Mucosa of gallbladder (tissue), 1 donor: ENCODE measurements at regions not wholly inside any gene's neighbourhood (a gene's known extent, or its start where the extent isn't known, plus 50 kb on each side); places are given as distances from the start of the nearest gene placed in this dataset.

ENCODE experiments used
- DNase-seq: peaks from one replicate; pipeline ENCODE4 v3.0.0-alpha.2; 2020; ENCODE audit warnings: low spot score
- donor health status: DM: no; HTN: no; CAD: no.

DNA sequence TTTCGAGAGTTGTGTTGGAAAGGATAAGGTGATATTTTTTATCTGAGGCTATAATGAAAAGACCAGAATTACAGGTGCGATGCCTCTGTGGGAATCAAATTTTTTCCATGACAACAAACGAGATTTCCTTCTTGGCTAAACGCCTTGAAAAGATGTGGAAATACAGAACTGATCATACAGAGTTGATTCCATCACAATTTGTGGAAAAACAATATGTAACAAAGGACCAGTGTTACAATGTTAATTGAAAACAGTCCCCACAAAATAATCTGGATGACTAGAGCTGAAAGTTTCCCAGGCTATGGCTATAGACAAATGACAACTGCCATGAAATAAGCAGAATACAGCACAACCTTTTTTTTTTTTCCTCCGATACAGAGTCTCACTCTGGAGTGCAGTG, 628.9 kb downstream of the DIAPH3 start:
- DNase-seq = no peak

DNA sequence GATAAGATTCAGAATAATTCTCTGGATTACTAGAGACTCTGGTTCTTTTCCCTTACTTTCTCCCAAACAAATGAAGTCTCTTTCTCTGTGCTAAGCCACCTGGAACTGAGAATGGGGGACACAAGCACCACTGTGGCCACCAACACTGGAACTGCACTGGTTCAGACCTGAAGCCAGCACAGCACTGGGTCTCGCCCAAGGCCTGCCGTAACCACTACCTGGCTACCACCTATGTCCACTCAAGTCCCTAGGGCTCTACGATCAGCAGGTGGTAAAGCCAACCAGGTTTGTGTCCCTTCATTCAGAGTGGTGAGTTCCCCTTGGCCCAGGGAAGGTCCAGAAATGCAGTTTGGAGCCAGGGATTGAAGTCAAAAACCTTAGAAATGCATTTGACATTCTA, 626.2 kb downstream of the DIAPH3 start:
- no peak for DNase-seq

DNA sequence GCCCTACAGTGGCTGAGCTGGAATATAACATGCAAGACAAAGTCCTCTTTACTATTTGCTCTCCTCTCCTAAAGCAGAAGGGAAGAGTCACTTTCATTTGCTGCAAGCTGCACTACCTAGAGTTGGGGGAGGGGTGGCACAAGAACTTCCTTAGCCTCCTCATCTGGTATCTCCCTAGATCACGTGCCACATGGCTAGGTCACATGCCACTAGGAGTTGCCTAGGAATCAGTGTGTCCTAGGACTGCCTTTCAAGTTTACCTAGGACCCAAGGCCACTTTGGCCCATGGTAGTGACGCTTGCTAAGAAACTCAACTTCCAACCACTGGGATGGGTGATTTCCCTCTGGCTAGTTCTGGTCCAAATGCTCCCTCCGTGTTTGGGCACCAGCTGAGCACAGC, 625.2 kb downstream of the DIAPH3 start:
- DNase-seq = no peak

DNA sequence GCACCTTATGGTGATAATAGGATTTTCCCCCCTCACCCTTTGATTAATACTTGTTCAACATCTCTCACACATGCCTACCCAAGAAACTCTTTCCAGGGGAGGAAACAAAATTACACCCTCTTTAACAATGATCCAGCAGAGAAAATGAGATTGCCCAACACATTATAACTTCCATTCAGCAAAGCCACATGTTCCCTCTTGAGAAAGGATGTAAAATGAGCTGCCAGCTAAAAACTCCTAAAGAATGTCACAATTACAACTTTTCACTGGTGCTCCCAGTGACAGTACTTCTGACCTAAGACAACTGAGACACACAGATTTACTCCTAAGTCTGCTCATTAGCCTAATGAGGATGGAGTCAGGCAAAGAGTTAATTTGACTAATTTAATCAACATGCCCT, 621.4 kb downstream of the DIAPH3 start:
- DNase-seq = no peak

DNA sequence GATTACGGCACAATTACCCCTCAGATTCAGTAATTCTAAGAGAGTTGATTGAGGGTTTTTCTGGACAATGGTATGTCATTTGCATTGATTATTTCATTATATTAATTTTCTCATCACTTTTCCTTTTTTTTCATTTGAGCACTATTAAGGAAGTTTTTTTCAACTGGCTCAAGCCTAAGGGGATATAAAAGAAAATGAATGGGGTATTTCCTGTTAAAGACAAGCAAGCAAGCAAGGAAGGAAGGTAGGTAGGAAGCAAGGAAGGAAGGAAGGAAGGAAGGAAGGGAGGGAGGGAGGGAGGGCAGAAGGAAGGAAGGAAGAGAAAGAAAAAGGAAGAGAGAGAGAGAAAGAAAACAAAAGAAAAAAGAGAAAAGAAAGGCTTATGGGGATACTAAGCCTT, 620.3 kb downstream of the DIAPH3 start:
- no peak for DNase-seq

DNA sequence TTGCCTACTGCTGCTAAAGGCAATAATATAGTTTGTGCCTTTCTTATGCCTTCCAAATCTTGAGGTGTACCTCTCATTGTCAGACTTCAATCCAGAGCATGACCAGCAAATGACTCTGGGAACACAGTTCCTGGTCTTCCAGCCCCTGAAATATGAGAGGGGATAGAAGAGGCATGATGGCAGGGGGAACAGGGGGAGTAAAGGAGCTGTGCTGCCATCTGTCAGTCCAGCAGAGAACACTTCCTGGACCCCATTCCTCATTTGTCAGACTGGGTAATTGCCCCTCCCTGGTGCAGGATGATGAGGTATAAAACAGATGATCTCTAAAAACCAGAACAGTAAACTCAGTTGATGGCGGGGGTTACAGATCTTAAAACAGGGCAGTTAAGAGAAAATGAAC, 618.7 kb downstream of the DIAPH3 start:
- no peak for DNase-seq

DNA sequence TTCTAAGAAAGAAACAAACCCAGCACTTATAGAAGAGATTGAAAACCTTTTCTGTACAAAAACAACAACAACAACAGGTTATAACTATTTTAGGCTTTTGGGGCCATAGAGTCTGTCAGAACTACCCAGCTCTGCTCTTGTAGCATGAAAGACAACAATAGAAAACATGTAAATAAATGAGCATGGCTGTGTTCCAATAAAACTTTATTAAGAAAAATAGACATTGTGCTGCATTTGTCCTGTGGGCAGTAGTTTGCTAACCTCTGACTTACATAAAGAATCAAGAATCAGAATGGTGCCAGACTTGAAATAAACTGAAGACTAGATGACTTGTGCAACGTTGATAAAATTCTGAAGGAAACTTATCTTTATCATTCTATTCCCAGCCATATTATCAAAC, 617.5 kb downstream of the DIAPH3 start:
- no peak for DNase-seq

DNA sequence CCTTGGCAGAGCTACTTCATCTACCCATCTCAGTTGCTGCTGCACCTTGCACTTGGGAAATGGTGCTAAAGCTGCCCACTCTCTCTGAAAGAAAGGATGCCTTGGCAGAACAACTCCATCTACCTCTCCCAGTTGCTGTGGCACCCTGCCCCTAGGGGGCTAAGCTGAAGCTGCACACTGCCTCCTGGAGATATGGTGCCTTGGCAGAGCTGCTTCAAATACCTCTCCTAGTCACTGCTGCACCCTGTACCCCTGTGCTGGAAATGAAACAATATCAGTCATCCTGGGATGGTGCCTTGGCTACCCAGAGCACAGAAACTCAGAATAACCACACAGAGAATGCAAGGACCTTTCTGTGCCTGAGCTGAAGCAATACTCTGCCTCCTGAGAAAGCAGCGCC, 615.8 kb downstream of the DIAPH3 start:
- no peak for DNase-seq

DNA sequence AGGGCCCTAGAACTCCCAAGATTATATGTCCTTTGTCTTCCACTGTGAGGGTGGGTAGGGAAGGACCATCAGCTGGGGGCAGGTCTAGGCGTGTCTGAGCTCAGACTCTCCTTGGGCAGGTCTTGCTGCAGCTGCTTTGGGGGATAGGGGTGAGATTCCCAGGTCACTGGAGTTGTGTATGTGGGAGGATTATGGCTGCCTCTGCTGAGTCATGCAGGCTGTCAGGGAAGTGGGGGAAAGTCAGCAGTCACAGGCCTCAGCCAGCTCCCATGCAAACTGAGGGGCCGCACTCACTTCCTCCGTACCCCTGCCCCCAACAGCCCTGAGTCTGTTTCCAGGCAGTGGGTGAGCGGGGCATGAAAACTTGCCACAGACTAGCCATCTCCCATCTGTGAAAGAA, 600.8 kb downstream of the DIAPH3 start:
- DNase-seq = no peak

DNA sequence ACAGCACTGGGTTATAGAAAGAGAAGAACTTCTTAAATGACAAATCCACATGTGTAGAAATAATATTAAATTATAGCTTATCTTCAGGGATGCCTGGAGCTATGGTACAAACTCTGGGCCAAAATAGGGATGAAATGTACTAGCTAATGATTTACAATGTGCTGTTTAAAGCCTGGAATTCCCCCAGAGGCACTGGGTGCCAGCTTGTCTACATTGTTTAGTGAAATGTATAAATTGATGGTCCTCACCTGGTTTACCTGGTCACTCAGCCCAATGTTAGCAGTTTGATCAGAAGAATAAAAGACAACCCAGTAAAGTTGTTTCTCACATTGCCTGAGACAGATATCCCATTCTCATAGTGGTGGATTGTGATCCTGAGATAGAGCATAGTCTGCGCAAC, 597.2 kb downstream of the DIAPH3 start:
- DNase-seq = no peak

DNA sequence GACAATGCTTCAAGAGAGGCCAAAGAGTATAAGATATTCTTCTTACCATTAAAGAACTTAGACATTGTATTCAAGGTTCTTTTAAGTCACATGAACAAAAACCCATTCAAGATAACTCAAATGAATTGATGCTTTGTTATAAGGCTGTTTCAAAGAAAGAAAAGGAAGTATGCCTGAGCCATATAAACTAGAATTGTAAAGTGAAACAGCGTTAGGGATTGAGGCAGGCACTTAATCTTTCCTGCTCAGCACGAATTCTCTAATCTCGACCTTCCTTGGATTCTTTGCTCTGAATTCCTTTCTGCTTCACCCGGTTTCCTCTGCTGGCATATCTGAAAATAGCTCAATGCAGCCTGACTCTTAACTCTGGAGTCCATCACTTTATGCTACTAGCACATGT, 595.4 kb downstream of the DIAPH3 start:
- DNase-seq = no peak

DNA sequence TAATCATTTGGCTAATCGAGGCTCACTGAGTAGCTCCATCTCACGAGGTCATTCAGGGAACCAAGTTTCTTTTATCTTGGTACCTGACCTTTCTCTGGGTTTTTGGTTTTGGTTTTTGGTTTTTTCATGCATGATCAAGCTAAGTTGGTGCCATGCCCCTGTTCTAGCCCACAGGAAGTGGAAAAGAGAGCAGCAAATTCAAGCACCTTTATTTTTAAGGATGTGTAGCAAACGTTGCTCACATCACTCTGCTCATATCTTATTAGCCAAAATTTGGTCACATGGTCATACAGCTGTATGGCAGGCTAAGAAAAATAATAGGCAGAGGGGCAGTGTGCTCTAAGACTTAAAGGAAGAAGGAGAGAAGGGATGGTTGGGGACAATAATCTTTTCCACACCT, 593.5 kb downstream of the DIAPH3 start:
- no peak for DNase-seq

DNA sequence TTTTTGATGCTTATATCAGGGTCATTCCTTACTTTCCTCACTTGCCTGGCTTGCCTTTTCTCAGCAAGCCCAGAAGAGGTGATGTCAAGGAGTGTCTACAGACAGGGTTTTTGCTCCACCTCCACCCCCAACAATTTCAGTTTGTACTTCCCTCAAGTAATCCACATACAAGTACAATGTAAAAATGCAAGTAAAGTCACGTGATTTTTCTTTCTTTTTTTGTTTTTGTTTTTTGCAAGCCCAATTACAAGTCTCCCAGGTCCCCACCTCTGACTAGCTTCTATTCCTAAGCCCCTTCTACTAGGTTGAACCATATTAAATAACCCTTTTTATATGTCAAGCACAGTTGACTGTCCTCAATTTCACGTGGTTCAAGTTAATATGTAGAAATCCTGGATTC, 579.6 kb downstream of the DIAPH3 start:
- no peak for DNase-seq

DNA sequence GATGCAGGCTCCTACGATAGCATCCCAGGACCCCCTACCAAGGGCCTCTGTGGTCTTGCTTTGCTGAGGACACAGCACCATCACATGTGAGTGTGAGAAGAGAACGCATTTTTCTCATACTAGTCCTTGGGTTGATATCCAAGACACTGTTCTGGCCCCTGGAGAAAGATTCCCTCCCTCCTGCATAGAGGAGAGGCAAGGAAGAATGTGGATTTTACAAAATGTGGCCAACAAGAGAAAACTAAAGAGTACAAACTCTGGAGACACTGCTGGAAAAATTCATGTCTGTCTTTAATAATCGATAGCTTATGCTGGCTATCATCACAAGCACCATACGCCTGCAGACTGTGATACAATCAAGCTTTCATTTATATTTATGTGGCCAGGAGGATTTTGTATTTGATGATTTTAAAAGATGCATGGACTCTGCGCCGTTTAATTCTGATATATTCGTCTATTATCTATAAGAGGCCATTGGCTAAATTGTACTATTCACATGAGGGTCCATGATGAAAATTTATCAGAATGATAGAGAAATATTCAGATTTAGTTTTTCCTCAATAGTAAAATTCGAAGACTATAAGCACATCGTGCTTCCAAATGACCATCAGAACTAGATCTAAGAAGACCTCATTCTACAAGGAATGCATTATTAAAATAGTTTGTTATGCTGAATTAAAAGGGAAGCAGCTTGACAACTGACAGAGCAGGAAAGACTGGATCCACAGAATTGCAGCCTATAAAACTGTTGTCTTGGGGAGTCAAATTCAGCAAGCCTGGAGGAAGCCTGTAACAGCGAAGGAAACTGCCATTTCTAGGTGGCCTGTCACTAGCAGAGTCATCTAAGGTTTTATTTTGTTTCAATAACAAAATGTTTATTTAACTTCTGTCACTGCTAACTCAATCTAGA, 578.7 kb downstream of the DIAPH3 start:
- no peak for DNase-seq

DNA sequence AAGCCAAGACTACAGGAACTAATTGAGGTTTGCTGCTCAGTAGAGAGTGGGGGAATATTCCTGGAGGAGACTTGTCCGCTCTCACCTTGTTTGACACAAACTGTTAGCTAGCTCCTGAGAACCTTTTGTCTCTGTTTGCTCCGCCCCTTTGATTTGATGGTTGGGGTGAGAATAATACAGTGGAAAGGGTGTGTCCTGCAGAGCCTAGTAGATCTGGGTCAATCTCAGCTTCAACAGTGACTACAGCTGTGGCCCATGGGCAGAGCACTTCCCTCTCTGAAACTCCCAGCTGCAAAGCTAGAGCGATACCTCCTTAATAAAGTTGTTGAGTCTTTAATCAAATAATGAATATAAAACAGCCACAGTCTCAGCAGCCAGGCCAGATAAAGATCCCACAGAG, 576.7 kb downstream of the DIAPH3 start:
- DNase-seq = no peak

DNA sequence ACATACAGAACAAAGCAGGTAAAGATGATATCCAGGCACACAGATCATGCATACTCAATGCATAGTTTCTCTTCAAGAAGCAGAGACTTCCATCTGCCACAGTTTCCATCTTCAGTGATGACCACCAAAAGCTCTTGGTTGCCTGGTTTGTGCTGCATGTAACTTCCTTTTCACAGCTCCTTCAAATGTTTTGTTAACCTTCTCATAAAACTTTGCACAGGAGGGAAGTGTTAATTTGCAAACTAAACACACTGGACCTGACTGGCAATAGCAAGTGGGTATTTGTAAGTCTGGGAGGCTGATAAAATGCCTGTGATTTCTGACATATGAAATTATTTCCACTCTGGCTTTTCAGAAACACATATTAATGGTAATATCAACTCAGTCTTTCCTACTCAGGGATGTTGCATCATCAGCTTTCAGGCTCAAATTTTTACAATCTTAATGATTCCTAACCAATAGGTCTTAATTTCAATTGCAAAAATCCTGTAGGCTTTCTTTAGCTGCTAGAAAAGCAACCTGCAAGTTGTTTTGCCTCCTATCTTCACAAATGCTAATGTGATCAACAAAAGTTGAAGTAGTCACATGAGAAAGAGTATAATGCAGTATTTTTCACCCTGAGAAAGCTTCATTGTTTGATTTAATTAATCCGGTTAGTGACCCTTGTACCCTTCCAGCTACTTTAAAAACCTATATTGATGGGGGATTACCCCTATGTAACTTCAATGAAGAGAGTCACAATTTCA, 575.6 kb downstream of the DIAPH3 start:
- no peak for DNase-seq

DNA sequence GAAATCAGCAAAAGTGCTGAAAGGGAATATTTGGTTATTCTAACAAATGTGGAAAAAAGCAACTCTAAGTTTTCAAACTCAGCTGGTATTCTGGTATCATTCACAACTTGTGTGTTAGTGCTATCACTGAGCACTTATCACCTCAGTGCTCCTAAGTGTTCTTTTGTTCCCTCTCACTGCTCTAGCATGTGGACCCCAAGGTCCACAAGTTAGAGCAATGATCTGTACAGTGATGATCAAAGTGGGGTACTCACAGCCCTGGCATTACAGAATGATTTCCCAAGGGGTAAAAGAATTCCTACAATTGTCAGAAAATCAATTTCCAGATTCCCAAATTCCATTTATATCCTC, 575.0 kb downstream of the DIAPH3 start:
- no peak for DNase-seq

DNA sequence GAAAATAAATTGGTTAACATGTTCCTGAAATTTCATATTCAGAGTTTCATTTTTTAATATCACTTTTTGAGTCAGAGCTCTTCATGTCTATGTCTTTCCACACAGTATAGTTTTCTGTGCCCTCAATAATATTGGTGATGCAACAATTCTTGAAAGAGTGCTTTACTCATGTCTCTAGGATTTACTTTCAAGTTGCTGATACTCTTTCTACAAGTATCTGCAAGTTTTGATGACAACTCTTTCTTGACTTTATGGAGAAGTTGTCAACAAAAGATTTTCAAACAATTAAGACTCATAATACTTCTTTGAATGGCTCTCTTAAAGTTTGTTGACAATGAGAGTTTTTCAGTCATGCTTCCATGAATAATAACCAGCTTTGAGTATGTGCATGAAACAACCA, 561.7 kb downstream of the DIAPH3 start:
- DNase-seq = no peak

DNA sequence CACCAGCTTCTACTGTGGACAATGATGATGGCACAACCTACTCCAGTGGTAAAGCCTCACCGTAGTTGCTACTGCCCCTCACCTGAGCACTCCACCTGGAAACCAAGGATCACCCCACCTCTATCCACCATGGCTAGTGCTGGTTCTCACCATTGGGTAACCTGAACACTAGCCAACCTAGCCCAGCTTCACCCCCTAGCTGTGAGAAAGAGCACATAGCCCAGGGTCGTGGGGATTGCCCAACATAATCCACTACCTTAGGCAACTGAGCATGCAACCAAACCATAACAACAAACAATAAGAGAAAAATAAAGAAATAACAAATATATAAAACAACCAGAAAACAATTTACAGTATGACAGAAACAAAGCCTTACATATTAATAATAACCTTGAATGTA, 560.1 kb downstream of the DIAPH3 start:
- DNase-seq = no peak

DNA sequence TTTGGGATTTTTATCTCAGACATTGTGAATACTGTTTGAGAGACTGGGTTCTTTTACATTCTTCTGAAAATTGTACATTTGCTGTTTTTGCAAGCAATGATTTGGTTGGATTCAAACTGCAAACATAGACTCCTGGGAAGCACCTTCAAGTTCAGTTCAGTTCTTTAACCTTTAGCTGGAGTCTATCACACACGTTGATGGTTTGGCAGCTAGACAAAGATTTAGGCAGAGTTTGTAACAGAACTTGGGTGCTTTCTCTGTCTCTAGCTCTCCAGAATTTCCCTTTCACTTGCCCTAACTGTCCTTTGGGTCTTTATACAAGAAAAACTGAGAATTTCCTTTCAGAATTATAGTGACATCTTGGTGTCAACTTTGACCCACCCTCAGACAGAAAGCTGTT, 556.6 kb downstream of the DIAPH3 start:
- no peak for DNase-seq

DNA sequence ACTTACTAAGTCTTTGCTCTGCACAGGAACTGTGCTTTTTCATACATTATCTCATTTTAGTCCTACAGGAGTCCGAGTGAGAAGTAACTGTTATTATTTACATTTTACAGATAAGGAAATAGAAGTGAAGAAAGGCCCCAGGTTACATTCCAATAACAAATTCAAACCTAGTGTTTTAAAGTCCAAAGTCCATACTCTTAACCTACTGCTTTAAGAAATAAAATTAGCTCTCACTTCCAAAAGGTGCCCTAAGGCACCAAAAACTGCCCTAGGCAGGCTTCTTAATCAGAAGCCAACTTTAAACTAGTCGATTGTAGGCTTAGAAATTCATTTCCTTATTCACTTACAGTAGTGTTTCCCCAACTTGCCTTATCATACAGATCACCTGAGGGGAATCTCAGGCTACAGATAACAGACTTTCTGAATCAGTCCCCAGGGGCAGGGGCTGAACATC, 555.9 kb downstream of the DIAPH3 start:
- no peak for DNase-seq

DNA sequence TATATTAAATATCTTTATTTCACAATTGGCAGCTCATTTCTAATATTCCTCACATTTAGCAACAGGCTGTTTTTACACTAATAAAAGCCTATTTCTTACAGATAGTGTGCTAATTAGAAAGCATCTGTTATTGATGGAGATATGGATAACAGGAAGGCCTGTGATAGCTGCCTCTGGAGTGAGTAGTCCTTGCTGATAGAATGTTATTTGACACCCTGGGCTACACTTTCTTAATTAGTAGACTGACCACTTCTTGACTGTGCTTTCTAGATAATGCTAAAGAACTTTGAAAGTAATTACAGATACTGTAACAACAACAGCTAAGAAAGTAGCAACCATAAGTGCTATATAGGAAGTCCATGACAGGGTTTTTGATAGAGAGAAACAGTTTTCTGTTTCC, 554.3 kb downstream of the DIAPH3 start:
- DNase-seq = no peak
